H9 (cell line): ENCODE measurements at regions not wholly inside any gene's neighbourhood (a gene's known extent, or its start where the extent isn't known, plus 50 kb on each side); places are given as distances from the start of the nearest gene placed in this dataset.

Source experiments
- DNase-seq: peaks from one replicate; pipeline ENCODE4 v3.0.0-alpha.2; 2017
- H2AFZ ChIP-seq: one replicate; pipeline ENCODE4 v1.6.1; 2013; ENCODE audit warnings: mild to moderate bottlenecking, low read length, control low read depth, moderate library complexity
- H2AK5ac ChIP-seq: 2 replicates; pipeline ENCODE4 v1.6.1; 2013; ENCODE audit warnings: low read length, control low read depth, mixed read lengths; ENCODE audit not compliant: insufficient read length
- H2BK120ac ChIP-seq: one replicate; pipeline ENCODE4 v1.6.1; 2013; ENCODE audit warnings: low read depth, mild to moderate bottlenecking, low read length, control low read depth, inconsistent platforms; ENCODE audit not compliant: poor library complexity, severe bottlenecking
- H2BK12ac ChIP-seq: 2 replicates; pipeline ENCODE4 v1.6.1; 2013; ENCODE audit warnings: low read length, control low read depth, mixed read lengths, low read depth; ENCODE audit not compliant: insufficient read length
- H2BK15ac ChIP-seq: 2 replicates; pipeline ENCODE4 v1.6.1; 2013; ENCODE audit warnings: low read depth, low read length, control low read depth
- H2BK20ac ChIP-seq: one replicate; pipeline ENCODE4 v1.6.1; 2013; ENCODE audit warnings: low read depth, mild to moderate bottlenecking, low read length, control low read depth, inconsistent platforms; ENCODE audit not compliant: poor library complexity, severe bottlenecking
- H2BK5ac ChIP-seq: 2 replicates; pipeline ENCODE4 v1.6.1; 2013; ENCODE audit warnings: low read length, control low read depth, mixed read lengths; ENCODE audit not compliant: insufficient read length
- H3K14ac ChIP-seq: 2 replicates; pipeline ENCODE4 v1.6.1; 2013; ENCODE audit warnings: low read length, control low read depth; ENCODE audit not compliant: insufficient read depth
- H3K18ac ChIP-seq: 2 replicates; pipeline ENCODE4 v1.6.1; 2013; ENCODE audit warnings: low read depth, mild to moderate bottlenecking, mixed read lengths, low read length, control low read depth; ENCODE audit not compliant: insufficient read length
- H3K23ac ChIP-seq: 2 replicates; pipeline ENCODE4 v1.6.1; 2013; ENCODE audit warnings: low read length, control low read depth, mixed read lengths, low read depth; ENCODE audit not compliant: insufficient read length
- H3K23me2 ChIP-seq: 2 replicates; pipeline ENCODE4 v1.6.1; 2013; ENCODE audit warnings: low read depth, mild to moderate bottlenecking, mixed read lengths, low read length, control low read depth; ENCODE audit not compliant: insufficient read length, poor library complexity, severe bottlenecking
- H3K27ac ChIP-seq: 2 replicates; pipeline ENCODE4 v1.5.1; 2013; ENCODE audit warnings: low read length, control low read depth, mixed read lengths, low read depth; ENCODE audit not compliant: insufficient read length
- H3K27me3 ChIP-seq: 2 replicates; pipeline ENCODE4 v1.6.1; 2013; ENCODE audit warnings: low read length, control low read depth, inconsistent platforms; ENCODE audit not compliant: insufficient read depth
- H3K4ac ChIP-seq: 2 replicates; pipeline ENCODE4 v1.6.1; 2013; ENCODE audit warnings: low read depth, mild to moderate bottlenecking, control low read depth, inconsistent platforms, low read length, moderate library complexity
- H3K4me1 ChIP-seq: 2 replicates; pipeline ENCODE4 v1.6.1; 2013; ENCODE audit warnings: low read length, control low read depth, inconsistent platforms; ENCODE audit not compliant: insufficient read depth
- H3K4me2 ChIP-seq: 2 replicates; pipeline ENCODE4 v1.6.1; 2013; ENCODE audit warnings: low read length, control low read depth, mixed read lengths; ENCODE audit not compliant: insufficient read length, insufficient read depth
- H3K56ac ChIP-seq: 2 replicates; pipeline ENCODE4 v1.6.1; 2013; ENCODE audit warnings: low read depth, mild to moderate bottlenecking, mixed read lengths, low read length, control low read depth; ENCODE audit not compliant: insufficient read length
- H3K79me1 ChIP-seq: 2 replicates; pipeline ENCODE4 v1.6.1; 2013; ENCODE audit warnings: low read depth, mild to moderate bottlenecking, moderate library complexity, low read length, control low read depth, inconsistent platforms; ENCODE audit not compliant: insufficient read depth, poor library complexity, severe bottlenecking
- H3K79me2 ChIP-seq: 2 replicates; pipeline ENCODE4 v1.6.1; 2013; ENCODE audit warnings: low read length, control low read depth, inconsistent platforms; ENCODE audit not compliant: insufficient read depth
- H3K9ac ChIP-seq: 2 replicates; pipeline ENCODE4 v1.6.1; 2013; ENCODE audit warnings: low read length, control low read depth, mixed read lengths; ENCODE audit not compliant: insufficient read length; ENCODE audit errors: extremely low read depth
- H3K9me3 ChIP-seq: one replicate; pipeline ENCODE4 v1.6.1; 2013; ENCODE audit warnings: low read depth, low read length, inconsistent platforms; ENCODE audit not compliant: control insufficient read depth
- H3T11ph ChIP-seq: one replicate; pipeline ENCODE4 v1.6.1; 2013; ENCODE audit warnings: mild to moderate bottlenecking, low read length, control low read depth, inconsistent platforms
- H4K20me1 ChIP-seq: one replicate; pipeline ENCODE4 v1.6.1; 2013; ENCODE audit not compliant: control insufficient read depth, insufficient read length, insufficient read depth
- H4K5ac ChIP-seq: 2 replicates; pipeline ENCODE4 v1.6.1; 2013; ENCODE audit warnings: low read depth, mild to moderate bottlenecking, mixed read lengths, low read length, control low read depth; ENCODE audit not compliant: insufficient read length
- H4K8ac ChIP-seq: replicated peaks from 2 replicates; pipeline ENCODE4 v1.6.1; 2013; ENCODE audit warnings: low read length, control low read depth, mixed read lengths, low read depth; ENCODE audit not compliant: insufficient read length
- H4K91ac ChIP-seq: 2 replicates; pipeline ENCODE4 v1.6.1; 2013; ENCODE audit warnings: low read depth, mild to moderate bottlenecking, moderate library complexity, mixed read lengths, low read length, control low read depth; ENCODE audit not compliant: insufficient read length
- H3K27ac Mint-ChIP-seq, 3 experiments: 2 replicates in 2 of 3; 3 replicates in 1 of 3; pipeline ENCODE4 v1.8.0; 2020 to 2021; ENCODE audit warnings: mixed read lengths in 3 of 3, mild to moderate bottlenecking in 1 of 3, moderate library complexity in 1 of 3
- H3K27me3 Mint-ChIP-seq: 2 replicates; pipeline ENCODE4 v1.8.0; 2021; ENCODE audit warnings: low read depth, mild to moderate bottlenecking, moderate library complexity, mixed read lengths
- H3K36me3 Mint-ChIP-seq, 3 experiments: 2 replicates in 2 of 3; 3 replicates in 1 of 3; pipeline ENCODE4 v1.8.0; 2020 to 2021; ENCODE audit warnings: low read depth in 3 of 3, mixed read lengths in 3 of 3; ENCODE audit not compliant: insufficient read depth in 1 of 3
- H3K4me1 Mint-ChIP-seq, 2 experiments: 2 replicates each; pipeline ENCODE4 v1.8.0; 2020; ENCODE audit warnings: mixed read lengths in 2 of 2
- H3K4me3 Mint-ChIP-seq, 2 experiments: 2 replicates in 1 of 2; 3 replicates in 1 of 2; pipeline ENCODE4 v1.8.0; 2020 to 2021; ENCODE audit warnings: mild to moderate bottlenecking in 2 of 2, mixed read lengths in 2 of 2, moderate library complexity in 1 of 2
- H3K9me3 Mint-ChIP-seq, 2 experiments: 2 replicates in 1 of 2; 3 replicates in 1 of 2; pipeline ENCODE4 v1.8.0; 2020; ENCODE audit warnings: mild to moderate bottlenecking in 2 of 2, mixed read lengths in 2 of 2, moderate library complexity in 1 of 2
- WGBS: extraction: QIAGEN DNeasy Blood & Tissue Kit; methylation state at CpG from one replicate; pipeline ENCODE4 v1.1.7; 2013; ENCODE audit warnings: missing lambda C conversion rate, low lambda C conversion rate, mixed read lengths; ENCODE audit not compliant: insufficient read length; ENCODE audit errors: extremely low coverage; 5-methylcytosine and 5-hydroxymethylcytosine counted together
- TF ChIP-seq, protein P1 (sequence below): fragments of 200-600 bp; sonication (generic); conservative IDR thresholded peaks from 3 replicates; pipeline ENCODE4 v1.8.0; 2021; ENCODE audit warnings: antibody characterized with exemption, mild to moderate bottlenecking

- DNase-seq: no peak
- Histone ChIP-seq H3K18ac (no peak overlapping the region), H4K91ac (no peak overlapping the region), H2BK15ac (no peak overlapping the region), H3K23me2 (no peaks in the 10 kb centered on the region), H4K8ac (no peak overlapping the region), H4K5ac (no peak overlapping the region), H3K79me1 (no peaks in the 10 kb centered on the region), H2BK5ac (no peak overlapping the region), H3K4me2 (no peak overlapping the region), H3K9me3 (no peaks in the 10 kb centered on the region), H3K79me2 (no peaks in the 10 kb centered on the region), H3K27ac (no peak overlapping the region), H3K23ac (no peak overlapping the region), H3K4me1 (no peaks in the 10 kb centered on the region), H2BK12ac (no peak overlapping the region), H4K20me1 (no peaks in the 10 kb centered on the region), H2AK5ac (no peak overlapping the region), H3T11ph (no peak overlapping the region), H3K4ac (no peak overlapping the region), H3K27me3 (no peaks in the 10 kb centered on the region), H3K9ac (no peak overlapping the region), H3K14ac (no peak overlapping the region), H2BK120ac (no peak overlapping the region), H3K56ac (no peak overlapping the region), H2BK20ac (no peak overlapping the region), H2AFZ (no peak overlapping the region)
- TF ChIP-seq, protein P1, sequence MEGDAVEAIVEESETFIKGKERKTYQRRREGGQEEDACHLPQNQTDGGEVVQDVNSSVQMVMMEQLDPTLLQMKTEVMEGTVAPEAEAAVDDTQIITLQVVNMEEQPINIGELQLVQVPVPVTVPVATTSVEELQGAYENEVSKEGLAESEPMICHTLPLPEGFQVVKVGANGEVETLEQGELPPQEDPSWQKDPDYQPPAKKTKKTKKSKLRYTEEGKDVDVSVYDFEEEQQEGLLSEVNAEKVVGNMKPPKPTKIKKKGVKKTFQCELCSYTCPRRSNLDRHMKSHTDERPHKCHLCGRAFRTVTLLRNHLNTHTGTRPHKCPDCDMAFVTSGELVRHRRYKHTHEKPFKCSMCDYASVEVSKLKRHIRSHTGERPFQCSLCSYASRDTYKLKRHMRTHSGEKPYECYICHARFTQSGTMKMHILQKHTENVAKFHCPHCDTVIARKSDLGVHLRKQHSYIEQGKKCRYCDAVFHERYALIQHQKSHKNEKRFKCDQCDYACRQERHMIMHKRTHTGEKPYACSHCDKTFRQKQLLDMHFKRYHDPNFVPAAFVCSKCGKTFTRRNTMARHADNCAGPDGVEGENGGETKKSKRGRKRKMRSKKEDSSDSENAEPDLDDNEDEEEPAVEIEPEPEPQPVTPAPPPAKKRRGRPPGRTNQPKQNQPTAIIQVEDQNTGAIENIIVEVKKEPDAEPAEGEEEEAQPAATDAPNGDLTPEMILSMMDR: no peak
- WGBS: no CpG with 5 or more reads among the region's 4 CpGs
- Mint-ChIP-seq H3K4me1 (peaks cover 2 to 3% of the 10 kb centered on the region in 2 experiments; a peak in 2 of 4 replicates), H3K27ac (no peak overlapping the region), H3K4me3 (no peak overlapping the region), H3K9me3 (peaks cover 0 to 6% of the 10 kb centered on the region in 2 experiments; a peak in 4 of 5 replicates), H3K36me3 (peaks cover 0 to 3% (median 0%) of the 10 kb centered on the region in 3 experiments; a peak in 2 of 7 replicates), H3K27me3 (0 out of 2 replicates have a peak, but pooled peaks cover 1% of the 10 kb centered on the region)
Observed at GRCh38 chr2:129329574-129329973, 649.9 kb upstream of the RAB6C start.
